NCI-H2029 treated with DMSO at 0.1 percent for 48 hours (cell line): ENCODE measurements at regions not wholly inside any gene's neighbourhood (a gene's known extent, or its start where the extent isn't known, plus 50 kb on each side); places are given as distances from the start of the nearest gene placed in this dataset.

ENCODE experiments used
- DNase-seq: peaks from one replicate; lab custom pipeline; 2025; lab: John Stamatoyannopoulos, UW

DNA sequence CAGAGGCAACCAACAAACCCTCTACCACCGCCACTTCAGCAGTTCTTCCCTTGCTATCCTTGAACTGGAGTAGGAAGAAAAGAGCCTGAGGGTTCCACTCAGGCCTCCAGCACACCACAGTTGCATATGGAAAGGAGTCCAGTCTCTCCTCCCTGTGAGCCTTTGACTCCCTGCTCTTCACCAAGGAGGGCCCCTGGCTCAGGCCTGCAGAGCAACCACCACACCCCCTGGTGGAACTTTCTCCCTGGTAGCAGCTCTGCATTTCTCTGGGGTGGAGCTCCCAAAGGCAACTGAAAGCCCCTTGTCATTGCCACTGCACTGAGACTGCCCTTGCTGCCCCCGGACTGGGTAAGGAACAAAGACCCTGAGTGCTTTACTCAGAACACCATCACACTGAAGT, 1021.5 kb upstream of the ADGRL2 start:
- no peak for DNase-seq

DNA sequence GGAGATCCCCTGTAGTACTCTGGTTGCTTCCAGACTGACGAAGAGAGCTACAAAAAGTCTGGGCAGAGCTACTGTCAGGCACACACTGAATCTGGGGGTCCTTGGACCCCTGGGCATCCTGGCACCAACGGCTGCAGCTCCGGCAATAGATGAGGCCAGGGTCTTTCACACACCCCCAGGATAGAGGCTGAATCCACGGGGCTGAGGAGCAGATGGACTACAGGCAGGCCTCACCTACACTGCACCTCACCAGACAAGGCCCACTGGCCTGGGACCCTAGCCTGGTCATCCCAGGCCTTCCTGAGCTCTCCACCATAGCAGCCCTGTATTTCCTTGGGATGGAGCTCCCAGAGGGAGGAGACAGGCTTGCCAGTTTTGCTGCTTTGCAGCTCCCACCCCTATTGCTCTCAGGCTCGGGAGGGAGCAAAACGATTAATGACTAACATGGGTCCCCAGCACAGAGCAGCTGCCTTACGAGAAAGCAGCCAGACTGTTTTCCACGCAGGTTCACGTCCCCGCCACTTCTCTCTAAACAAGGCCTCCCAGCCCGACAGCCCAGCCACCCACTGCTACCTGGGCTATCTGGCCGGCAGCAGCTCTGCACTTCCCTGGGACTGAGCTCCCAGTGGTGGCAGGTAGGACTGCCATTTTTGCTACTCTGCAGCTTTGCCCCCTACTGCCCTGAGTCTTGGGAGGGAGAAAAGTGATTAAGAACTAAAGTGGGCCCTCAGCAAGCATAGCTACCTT, 1022.5 kb upstream of the ADGRL2 start:
- DNase-seq, result no peak

DNA sequence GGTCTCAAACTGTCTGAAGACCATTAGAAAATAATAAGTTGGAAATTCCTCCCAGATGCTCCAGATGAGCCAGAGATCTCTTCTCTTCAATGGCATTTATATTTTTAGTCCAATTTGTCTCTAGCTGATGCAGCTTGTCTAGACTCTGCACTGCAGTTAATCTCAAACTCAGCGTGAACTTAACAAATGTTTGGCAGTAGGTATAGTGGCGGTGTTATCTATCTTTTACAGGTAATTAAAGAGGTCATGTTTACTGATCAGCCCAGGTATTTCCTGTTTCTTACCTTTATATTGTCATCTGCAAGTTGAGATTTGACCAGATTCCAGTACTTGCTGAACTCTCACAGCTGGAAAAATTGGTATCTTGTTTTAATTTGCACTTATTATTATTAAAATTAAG, 1024.5 kb upstream of the ADGRL2 start:
- DNase-seq, result no peak

DNA sequence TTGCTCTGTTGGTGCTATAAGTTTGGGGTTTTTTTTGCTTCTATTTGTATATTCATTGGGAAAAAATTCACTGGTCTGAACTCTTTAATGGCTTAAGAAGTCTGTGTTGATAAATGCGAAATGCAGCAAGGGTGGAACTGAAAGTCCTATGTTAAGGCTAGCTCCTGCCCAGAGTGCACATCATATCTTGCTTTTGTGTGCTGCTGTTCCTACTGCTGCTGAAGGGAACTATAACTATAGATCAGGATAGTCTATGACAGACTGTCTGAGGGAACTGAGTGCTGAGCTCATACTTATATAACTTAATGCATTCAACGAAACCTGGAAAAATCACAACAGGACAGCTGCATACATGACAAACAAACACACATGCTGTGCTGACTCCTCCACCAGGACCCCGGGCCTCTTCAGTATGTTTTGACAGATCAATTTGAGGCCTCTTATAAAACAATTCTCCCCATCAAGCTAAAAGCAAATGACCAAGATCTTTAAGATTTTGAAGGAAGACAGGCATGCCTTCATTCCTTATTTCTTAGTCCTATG, 1031.5 kb upstream of the ADGRL2 start:
- DNase-seq, result no peak

DNA sequence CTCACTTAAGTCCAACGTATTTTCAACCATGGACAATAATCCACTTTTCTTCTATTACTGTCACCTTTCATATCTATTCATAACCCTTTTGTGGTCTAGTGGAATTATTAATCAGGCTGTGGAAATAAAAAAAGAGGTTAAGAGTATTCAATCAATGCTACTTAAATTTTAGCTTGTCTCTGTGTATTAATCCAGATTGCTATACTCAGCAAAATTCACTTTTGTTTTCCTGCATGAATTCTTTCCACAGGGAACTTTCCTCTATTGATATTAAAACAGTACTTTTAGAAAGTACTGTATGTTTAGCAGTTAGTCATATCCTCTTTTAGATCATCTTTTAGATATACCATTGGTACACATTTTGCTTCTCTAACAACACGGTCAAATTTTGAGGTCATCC, 1033.0 kb upstream of the ADGRL2 start:
- DNase-seq, result no peak

DNA sequence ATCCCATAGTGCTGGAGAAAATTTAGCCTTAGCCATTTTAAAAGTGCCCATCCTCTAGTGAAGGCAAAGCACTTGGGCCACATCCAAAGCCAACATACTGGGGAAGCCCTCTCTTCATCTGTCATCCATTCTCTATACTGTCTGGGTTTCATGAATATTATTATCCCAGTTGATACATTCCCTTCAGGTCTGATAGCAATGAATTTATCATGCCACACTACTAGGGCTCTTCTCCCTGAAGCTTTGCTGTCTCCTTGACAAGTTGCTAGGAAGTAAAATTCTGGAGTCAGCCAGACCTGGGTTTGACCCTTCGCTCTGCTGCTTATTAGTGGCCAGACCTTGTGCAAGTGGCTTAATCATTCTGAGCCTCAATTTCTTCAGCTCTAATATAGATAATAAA, 1041.4 kb upstream of the ADGRL2 start:
- no peak for DNase-seq

DNA sequence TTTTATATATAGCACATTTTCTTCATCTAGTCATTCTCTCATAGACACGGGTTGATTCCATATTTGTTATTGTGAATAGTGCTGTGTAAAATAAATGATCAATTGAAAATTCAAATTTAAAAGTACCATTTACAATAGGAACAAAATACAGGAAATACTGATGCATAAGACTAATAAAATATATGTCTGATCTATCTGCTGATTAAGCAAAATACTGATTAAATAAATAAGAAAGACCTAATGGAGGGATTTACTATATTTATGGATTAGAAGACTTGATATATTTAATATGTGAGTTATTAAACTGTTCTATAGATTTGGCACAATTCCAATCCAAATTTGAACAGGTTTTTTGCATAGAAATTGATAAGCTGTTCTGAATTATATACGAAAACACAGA, 1044.8 kb upstream of the ADGRL2 start:
- DNase-seq, result no peak

DNA sequence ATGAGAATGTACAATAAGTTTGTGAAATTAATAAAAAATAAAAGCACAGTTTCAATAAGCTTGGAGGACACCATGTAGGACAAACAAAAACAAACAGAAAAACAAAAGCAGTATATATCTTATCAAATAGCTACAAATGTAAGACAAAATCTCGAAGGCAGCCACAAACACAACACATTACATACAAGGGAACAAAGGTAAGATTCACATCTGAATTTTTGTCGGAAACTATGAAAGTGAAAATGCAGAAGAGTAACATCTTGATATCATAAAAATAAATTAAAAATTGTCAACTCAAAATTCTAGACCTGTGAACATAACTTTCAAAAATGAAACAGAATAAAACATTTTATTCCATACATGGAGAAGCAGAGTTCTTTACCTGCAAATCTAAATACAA, 1049.5 kb upstream of the ADGRL2 start:
- DNase-seq, result no peak

DNA sequence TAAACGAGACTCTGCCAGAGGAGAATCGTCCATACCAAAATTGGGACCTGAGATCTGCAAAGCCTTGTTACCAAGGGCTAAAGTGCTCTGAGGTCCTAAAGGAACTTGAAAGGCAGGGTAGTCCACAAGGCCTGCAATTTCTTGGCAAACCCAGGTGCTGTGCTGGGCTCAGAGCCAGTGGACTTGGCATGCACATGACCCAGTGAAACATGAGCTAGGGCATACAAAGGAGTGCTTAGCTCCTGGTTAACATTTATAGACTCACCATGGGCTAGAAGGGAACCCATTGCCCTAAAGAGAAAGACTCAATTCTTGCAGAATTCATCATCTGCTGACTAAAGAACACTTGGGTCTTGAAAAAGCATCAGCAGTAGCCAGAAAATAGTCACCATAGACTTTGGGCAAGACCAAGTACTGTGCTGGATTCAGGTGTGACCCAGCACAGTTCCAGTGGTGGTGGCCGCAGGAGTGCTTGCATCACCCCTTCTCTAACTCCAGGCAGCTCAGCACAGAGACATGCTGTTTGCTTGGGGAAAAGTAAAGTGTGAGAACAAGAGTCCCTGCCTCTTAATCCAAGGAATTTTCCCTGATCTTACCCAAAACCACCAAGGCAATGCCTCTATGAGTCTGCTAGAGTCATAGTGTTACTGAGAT, 1069.4 kb upstream of the ADGRL2 start:
- DNase-seq, result peak; percentile 82

DNA sequence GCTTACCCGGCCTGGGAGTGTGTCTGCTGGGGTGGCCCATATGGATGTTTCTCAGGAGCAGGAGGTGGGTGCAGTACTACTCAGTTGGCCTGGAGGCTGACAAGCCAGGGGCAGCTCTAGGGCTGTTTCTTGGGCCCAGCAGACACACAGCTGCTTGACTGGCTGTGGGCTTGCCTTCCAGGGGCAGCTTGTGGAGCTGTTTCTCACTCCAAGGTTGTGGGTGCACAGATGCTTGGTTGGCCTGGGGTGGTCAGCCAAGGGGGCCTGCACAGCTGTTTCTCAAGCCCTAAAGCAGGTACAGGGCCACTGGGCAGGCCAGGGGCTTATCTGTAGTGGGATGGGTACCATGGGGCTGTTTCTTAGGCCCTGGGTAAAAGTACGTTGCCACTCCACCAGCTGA, 1078.1 kb upstream of the ADGRL2 start:
- no peak for DNase-seq

DNA sequence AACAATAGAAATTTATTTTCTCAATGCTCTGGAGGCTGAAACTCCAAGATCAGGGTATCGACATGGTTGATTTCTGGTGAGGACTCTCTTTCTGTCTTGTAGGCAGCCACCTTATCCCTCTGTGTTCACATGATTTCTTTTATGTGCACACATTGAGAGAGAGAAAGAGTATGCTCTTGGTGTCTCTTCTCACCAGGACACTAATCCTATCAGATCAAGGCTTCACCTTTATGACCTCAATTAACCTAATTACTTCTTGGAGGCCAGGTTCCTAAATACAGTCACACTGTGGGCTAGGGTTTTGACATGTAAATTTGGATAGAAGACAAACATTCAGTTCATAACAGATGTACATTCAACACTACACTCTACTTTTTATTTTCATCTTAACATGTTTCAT, 1094.2 kb upstream of the ADGRL2 start:
- no peak for DNase-seq

DNA sequence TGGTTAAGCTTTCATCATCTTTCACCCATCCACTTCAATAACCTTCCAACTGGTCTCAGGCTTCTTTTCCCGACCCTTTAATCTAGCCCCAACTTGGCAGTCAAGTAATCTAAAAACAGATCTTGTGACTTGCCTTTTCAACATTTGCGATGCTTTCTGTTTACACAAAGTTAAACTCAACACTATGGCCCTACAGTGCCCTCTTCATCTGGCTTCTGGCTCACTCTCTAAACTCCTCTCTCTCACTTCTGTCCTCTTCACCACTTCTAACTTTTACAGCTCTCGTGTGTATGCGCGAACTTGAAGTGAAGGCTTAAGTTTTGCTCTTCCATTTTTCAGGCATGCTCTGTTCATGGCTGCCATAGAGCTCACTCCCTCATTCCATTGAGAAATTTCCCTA, 1122.3 kb upstream of the ADGRL2 start:
- DNase-seq, result no peak

DNA sequence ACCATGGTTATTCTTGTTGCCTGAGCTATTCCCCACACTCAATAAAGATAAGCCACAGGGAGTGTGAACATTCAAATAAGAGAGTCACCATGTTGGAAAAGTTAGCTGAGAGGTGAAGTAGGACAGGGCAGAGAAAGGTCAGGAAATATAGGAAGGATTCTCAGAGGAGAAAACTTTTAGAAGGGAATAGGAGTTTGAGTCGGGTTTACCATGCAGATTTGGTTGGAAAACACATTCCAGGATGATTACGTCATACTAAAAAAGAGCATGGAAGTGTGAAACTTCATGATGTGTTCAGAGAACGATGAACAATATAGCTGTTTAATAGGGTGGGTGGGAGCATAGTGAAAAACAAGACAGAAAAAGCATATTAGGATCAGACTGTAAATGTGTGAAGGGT, 1125.3 kb upstream of the ADGRL2 start:
- DNase-seq, result no peak

DNA sequence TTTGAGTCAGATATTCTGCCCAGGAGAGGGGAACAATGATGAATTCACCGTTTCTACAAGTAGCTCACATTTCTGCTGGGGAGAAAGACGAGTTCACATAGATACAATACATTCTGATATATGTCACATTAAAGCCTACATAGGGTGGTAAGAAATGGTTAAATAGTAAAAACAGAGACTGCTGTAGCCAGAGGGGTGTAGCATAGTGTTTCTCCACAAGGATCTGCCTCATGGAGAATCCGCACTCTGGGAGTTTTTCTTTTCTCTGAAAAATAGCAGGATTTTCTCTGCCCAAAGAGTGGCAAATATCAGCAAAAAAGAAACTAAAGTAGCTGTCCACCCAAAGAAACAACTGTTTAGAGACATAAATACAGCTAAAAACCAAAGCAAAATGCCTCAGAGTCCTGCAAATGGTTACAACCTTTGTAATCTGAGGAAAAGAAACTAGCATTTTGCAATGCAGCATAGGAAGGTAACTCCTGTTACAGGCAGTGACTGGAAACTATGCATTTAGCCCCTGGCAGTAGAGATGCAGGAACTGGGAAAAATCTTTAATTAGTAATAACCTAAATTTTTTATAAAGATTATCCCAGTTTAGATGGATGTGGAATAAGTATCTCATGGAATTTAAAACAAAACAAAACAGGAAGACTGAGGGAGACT, 1126.7 kb upstream of the ADGRL2 start:
- no peak for DNase-seq

DNA sequence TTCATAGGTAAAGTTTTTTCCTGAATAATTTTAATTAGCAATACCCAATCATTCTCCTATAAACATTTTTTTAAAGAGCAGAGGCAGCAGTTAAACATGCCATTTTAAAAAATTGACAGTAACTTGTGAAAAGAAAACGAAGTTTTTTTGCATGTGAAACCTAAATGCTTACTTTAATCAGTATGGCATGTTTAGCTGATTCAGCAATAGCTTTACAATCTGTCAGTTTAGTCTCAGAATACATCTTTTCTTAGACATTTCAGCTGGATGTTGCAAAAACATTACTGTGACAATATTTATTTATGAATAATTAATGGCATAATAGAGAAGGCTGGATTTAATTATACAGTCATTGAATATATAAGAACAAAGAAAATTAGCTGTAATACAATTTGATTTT, 1132.4 kb upstream of the ADGRL2 start:
- DNase-seq, result no peak

DNA sequence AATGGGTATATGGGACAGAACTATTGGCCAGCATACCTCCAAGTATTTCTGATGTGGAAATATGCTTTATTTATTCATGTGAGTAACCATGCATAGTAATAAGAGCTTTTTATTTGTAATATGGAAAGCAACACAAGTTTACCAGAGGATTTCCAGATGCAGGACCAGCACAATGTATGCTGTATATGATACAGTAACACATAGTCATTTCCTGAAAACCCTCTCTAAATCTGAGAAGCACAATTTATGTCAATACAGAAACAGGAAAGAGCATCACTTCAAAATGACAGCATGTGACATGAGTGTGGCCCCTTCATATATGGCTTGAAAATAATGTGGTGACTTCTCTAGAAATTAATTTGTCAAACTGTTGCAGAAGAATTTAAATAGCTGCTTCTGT, 1134.7 kb upstream of the ADGRL2 start:
- DNase-seq, result no peak

DNA sequence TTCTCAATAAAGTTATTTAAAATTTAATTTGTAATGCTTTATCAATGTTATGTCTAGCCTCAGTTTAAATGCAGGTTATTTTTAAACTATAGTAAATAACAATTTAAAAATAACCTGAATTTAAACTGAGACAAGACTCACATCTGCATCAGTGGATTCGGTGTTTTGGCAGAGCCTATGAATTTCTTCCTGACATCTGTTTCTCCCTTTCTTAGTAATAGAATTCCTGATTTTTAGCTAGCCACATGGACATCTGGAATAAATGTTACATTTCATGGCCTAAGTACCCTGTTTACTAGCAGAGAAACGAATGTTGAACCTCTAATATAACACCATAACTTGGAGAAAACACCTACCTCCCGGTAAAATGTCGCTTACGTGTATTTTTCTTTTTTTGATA, 1141.6 kb upstream of the ADGRL2 start:
- DNase-seq, result no peak

DNA sequence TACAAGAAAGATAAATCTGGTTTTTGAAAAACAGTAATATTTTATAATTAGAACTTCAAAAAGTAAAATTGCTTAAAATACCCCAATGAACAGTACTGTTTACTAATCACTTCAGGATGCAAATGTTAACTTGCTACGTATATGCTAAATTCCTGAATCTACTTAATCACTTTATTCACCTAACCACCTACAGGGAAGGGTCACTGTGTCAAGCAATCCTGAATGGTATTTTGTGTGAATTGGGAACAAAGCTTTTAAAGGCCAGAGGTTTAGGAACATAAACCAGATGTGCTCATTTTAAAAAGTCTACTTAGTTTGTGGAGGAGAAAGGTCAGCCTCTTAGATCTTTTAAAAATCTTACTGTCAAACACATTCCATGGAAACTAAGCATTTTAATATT, 1143.0 kb upstream of the ADGRL2 start:
- no peak for DNase-seq

DNA sequence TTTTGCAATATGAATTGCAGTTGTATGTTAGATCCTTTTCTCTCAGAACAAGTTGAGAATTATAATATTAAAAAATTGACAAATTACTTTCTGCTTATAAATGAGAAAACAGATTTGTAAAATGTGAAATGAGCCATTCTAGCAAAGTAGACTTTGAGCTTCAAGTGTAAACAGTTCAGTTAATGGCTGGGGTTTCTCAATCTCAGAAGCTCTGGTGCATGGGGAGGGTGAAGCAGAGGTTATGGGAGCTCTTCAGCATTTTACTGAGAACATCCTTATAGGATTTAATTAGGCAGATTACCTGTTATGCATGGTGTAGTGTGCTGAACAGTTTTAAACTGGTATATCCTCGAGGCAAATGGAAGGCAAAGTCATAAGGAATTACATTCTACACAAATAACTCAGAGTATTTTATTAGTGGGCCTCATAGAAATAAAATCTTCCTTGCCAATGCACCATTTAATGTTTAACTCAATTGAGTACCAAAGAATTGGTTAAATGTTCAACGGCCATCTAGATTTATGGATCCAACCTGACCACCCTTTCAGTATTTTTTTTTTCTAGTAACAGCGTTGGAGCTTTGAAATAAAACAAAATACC, 1143.6 kb upstream of the ADGRL2 start:
- DNase-seq, result no peak

DNA sequence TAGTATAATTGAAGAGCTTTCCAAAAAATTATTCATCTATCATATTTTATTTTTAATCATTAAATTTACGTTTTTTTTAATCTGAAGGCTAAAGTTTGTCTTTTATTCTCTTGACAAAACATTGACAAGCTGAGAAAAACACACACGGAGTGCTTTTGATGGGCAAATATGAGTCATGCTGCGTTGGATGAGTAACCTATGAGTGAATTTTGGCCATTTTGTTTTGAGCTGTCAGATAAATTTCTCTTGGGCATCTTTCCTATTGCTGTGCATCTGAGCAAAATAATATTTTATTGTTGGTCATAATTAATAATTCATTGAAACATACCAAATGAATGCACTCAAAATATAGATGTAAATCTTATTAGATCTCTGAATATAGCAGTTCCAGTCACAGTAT, 1144.1 kb upstream of the ADGRL2 start:
- DNase-seq, result no peak

DNA sequence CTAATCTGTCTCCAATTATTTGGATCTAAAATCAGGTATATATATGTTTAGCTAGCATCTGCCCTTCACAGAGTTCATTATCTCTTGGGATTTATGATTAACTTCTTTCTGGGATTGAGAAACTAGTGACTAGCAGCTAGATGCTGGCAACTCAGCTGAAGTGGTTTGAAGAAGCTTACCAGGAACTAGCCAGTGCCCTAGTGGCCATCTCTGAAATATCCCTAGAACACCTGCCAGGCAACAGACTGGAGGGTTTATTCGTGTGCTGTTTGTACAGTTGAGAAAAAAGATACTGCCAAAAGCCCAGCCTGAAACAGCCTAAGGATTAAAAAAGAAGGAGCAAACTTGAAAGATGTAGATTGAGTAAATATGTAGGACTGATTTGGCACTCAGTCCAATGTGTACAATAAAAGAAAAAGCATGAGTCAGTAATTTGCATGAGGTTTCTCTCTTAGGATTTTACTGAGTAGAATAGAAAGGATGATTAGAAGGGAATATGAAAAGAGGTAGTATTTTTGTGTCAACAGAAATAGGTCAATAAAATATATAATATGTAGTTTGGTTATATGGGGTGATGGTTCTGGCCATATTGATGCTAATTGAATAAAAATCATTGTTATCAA, 1144.6 kb upstream of the ADGRL2 start:
- DNase-seq, result peak; percentile 76

DNA sequence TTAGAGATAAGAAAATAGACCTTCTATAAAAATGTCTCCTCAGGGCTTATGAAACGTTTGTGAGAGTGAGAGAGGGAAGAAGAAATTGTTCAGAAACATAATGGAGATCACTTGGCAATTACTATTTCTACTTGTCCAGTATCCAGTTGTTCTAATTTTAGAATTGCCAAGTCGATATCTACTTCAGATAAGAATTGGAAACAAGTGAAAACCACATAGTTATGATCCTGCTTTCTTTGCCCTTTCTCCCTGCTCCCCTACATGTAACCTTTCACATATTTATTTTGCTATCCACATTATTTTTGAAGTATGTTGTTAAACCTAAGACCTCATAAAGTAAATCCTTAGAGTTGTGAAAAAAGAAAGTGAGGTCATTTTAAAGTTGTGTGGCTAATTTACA, 1154.7 kb upstream of the ADGRL2 start:
- no peak for DNase-seq
